ENCODE measurements at regions not wholly inside any gene's neighbourhood (a gene's known extent, or its start where the extent isn't known, plus 50 kb on each side); places are given as distances from the start of the nearest gene placed in this dataset.

DNA sequence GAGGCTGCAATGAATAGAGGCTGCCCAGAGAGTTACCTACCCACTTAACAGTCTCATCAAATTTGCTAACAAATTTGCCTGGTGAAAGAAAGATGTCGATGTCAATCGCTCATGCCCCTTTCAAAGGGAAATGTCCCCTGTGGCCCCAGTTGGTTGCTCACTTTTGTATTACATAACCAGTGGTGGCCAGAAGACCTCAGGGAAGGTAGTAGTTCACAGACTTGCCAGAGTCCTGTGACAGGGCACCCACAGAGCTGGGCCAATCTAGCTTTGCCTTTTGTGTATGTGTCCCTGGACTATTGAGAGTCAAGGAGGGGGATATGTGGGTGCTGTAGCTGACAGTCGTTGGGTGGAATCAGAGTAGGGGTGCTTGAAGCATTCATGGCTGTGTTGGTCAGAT, 70.7 kb upstream of the CCN6 start:
- TF ChIP-seq POLR2A (IDR thresholded peaks at IDR 0.05), result no peak
- TF ChIP-seq, protein P1, sequence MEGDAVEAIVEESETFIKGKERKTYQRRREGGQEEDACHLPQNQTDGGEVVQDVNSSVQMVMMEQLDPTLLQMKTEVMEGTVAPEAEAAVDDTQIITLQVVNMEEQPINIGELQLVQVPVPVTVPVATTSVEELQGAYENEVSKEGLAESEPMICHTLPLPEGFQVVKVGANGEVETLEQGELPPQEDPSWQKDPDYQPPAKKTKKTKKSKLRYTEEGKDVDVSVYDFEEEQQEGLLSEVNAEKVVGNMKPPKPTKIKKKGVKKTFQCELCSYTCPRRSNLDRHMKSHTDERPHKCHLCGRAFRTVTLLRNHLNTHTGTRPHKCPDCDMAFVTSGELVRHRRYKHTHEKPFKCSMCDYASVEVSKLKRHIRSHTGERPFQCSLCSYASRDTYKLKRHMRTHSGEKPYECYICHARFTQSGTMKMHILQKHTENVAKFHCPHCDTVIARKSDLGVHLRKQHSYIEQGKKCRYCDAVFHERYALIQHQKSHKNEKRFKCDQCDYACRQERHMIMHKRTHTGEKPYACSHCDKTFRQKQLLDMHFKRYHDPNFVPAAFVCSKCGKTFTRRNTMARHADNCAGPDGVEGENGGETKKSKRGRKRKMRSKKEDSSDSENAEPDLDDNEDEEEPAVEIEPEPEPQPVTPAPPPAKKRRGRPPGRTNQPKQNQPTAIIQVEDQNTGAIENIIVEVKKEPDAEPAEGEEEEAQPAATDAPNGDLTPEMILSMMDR (IDR thresholded peaks at IDR 0.05), result no peak

Data from stomach (tissue), 4 donors.